VCaP (cell line): ENCODE measurements at regions not wholly inside any gene's neighbourhood (a gene's known extent, or its start where the extent isn't known, plus 50 kb on each side); places are given as distances from the start of the nearest gene placed in this dataset.
"Not testable (repeated sequence)": the region's sequence is repeated elsewhere in the genome, so short reads cannot be mapped to it uniquely, and the experiment has no call there.

Source experiments
- H3K27ac ChIP-seq: fragments of 450-650 bp; 2 replicates; pipeline ENCODE4 v1.5.1; 2017
- TF ChIP-seq, protein P1 (sequence below): fragments of 450-650 bp; conservative IDR thresholded peaks from 2 replicates; pipeline ENCODE4 v1.5.1; 2017; ENCODE audit warnings: mild to moderate bottlenecking, moderate library complexity

DNA sequence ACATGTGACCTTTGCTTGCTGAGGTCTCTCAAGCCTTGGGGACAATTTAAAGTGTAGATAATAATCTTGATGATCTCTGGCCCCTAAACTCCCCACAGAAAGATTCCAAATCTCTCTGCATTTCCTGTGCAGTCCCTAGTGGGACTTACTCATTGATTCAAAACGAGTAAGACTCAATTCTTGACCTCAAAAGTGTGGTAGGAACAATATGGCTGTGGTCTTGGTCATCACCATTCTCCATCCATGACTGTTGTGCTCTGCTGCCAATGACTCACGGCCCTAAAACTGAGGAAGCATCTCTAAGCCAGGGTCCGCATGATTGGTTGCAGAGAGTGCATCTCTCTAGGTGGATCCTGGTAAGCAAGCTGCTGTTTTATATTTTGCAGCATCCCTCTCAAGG is 268.0 kb downstream of the PTGER3 start:
- no peak overlapping the region for H3K27ac ChIP-seq

DNA sequence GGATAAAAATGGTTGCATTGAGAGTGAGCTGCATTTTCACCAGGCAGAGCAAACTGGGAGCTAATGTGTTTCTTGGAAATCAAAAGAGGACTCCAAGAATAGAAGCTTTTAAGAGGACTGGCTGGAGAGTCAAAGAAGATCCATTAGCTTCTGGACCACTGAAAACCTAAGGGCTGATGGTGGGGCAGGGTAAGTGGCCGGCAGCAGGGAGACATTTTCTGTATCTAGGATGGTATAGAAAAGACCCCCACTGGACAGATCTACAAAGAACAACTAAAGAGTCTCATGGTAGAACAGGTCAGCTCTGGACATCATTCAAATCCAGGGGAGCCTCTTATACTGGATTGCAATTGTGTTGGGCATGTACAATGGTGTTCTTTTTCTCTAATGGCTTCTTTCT is 262.3 kb downstream of the PTGER3 start:
- H3K27ac ChIP-seq, result no peak overlapping the region
- TF ChIP-seq, protein P1, sequence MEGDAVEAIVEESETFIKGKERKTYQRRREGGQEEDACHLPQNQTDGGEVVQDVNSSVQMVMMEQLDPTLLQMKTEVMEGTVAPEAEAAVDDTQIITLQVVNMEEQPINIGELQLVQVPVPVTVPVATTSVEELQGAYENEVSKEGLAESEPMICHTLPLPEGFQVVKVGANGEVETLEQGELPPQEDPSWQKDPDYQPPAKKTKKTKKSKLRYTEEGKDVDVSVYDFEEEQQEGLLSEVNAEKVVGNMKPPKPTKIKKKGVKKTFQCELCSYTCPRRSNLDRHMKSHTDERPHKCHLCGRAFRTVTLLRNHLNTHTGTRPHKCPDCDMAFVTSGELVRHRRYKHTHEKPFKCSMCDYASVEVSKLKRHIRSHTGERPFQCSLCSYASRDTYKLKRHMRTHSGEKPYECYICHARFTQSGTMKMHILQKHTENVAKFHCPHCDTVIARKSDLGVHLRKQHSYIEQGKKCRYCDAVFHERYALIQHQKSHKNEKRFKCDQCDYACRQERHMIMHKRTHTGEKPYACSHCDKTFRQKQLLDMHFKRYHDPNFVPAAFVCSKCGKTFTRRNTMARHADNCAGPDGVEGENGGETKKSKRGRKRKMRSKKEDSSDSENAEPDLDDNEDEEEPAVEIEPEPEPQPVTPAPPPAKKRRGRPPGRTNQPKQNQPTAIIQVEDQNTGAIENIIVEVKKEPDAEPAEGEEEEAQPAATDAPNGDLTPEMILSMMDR, result no peak

More for the DNA sequence above, 268.0 kb downstream of the PTGER3 start:
- TF ChIP-seq, protein P1, result no peak

DNA sequence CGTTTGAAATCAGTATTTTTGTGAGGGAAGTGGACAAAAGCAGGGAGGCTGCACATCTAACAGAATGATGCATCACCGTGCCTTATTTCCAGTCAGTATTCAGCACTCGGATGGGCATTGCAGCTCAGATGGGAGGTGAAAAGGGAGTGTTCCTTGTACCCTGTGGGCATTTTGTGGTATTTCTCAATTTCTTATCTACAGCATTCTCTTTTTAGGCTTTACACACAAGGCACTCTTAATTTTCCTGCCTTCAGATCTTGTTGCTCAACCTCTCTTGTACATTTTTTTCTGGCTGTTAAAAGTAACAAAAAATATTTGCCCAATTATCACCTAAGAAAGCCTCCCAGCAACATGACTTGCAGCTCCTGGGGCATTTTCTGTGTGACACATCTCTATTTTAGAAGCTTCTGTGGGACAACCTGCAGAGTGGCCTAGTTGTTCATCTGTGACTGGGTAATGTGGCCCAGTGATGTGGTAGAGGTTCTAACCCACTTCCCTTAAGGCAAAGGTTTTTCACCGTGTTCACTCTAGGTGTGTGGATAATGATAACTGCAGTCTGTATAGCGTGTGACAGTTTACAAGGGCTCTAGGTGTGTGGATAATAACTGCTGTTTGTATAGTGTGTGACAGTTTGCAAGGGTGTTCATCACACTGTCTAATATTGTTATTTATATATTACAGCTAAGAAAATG is 257.2 kb downstream of the PTGER3 start:
- TF ChIP-seq, protein P1, result no peak
- H3K27ac ChIP-seq, result no peak overlapping the region

DNA sequence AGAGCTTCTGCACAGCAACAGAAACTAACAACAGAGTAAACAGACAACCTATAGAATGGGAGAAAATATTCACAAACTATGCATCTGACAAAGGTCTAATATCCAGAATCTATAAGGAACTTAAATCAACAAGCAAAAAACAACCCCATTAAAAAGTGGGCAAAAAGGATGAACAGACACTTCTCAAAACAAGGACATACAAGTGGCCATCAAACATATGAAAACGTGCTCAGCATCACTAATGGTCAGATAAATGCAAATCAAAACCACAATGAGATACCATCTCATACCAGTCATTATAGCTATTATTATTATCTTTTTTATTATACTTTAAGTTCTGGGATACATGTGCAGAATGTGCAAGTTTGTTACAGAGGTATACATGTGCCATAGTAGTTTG is 252.6 kb downstream of the PTGER3 start:
- H3K27ac ChIP-seq, result not testable (repeated sequence)

DNA sequence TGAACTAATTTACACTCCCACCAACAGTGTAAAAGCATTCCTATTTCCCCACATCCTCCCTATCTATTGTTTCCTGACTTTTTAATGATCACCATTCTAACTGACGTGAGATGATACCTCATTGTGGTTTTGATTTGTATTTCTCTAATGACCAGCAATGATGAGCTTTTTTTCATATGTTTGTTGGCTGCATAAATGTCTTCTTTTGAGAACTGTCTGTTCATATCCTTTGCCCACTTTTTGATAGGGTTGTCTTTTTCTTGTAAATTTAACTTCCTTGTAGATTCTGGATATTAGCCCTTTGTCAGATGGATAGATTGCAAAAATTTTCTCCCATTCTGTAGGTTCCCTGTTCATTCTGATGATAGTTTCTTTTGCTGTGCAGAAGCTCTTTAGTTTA is 251.3 kb downstream of the PTGER3 start:
- H3K27ac ChIP-seq, result not testable (repeated sequence)

DNA sequence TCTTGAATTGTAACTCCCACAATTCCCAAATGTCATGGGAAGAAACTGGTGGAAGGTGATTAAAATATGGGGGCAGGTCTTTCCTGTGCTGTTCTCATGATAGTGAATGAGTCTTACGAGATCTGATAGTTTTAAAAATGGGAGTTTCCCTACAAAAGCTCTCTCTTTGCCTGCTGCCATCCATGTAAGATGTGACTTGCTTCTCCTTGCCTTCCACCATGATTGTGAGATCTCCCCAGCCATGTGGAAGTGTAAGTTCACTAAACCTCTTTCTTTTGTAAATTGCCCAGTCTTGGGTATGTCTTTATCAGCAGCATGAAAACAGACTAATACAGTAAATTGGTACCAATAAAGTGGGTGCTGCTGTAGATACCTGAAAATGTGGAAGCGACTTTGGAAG is 245.0 kb downstream of the PTGER3 start:
- H3K27ac ChIP-seq, result not testable (repeated sequence)

DNA sequence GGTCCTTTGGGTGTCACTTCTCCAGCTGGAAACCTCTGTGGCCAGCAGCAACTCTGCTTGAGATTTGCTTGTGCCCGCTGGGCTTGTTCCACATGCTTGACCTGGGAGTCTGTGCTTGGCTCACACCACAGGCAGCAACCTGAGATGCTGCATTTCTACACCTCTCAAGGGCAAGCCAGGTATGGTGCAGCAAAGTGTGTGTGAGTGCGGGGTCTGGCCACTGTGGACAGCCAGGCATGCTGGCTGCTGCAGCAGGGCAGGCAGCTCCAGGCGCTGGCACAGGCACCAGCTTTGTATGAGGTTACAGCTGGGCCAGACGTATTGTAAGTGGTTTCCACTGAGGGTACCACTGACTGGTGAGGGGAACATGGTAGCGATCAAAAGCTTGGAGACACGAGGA is 242.0 kb downstream of the PTGER3 start:
- no peak overlapping the region for H3K27ac ChIP-seq
- TF ChIP-seq, protein P1, result no peak

DNA sequence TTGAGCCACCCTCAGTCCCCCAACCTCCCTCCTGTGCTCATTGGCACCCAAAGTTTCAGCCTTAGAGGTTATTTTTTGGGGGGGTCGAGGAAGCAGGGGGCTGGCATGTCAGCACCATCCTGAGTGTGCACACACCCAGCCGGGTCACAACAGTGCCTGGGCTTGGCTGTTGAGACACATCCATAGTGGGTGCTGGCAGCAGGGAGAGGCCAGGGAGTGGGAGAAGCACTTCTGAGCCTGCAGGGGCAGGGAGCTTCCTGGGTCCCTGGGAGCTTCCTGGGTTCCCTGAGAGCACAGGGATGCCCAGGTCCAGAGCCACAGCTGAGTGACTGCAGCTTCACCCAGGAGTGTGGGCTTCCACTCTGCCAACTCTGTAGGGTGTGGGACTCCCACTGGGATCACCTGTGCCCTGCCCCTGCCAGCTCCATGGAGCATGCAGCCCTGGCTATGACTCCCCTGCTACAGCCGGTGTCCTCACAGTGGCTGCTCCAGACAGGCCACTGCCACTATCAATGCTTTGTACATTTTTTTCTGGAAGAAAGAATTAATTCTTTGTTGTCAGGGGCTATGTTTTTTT is 240.4 kb downstream of the PTGER3 start:
- TF ChIP-seq, protein P1, result no peak

DNA sequence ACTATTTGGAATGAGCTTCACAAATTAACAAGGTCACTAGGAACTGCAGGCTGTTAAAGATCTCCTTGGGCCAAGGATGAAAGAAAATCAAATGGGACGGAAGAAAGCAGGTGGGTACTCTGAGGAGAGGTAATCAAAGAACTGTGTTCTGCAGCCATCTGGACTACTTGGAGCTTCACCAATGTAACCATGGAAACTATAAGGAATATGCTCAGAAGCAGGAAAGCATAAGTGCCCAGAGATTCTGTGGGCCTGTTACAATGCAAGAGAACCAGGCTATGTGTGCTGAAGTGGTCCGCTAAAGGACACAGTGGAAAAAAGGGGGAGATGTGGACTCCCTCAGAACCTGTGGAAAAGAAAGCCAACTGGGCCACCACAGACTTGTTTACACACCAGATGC is 238.5 kb downstream of the PTGER3 start:
- no peak overlapping the region for H3K27ac ChIP-seq
- TF ChIP-seq, protein P1, result no peak

More for the DNA sequence above, 240.4 kb downstream of the PTGER3 start:
- H3K27ac ChIP-seq, result no peak overlapping the region
